Tibial nerve (tissue), 4 donors: ENCODE measurements at regions not wholly inside any gene's neighbourhood (a gene's known extent, or its start where the extent isn't known, plus 50 kb on each side); places are given as distances from the start of the nearest gene placed in this dataset.

Experiments used
- DNase-seq, 2 donors: peaks; one replicate each; pipeline ENCODE4 v3.0.0-alpha.2; 2019; ENCODE audit warnings: low spot score in 2 of 2
- H3K27ac ChIP-seq, 4 donors: fragments of 200-600 bp; sonication (generic) in 3 of 4; one replicate each; pipeline ENCODE4 v1.5.1; 2017 to 2019; ENCODE audit warnings: mild to moderate bottlenecking in 1 of 4
- H3K27me3 ChIP-seq, 2 donors: fragments of 200-600 bp; sonication (generic) in 1 of 2; one replicate each; pipeline versions ENCODE4 v1.5.1 to v1.6.0; 2017 to 2019
- H3K36me3 ChIP-seq, 3 donors: fragments of 200-600 bp; sonication (generic); one replicate each; pipeline ENCODE4 v1.5.1; 2018 to 2019
- H3K4me1 ChIP-seq, 4 donors: fragments of 200-600 bp; sonication (generic) in 3 of 4; one replicate each; pipeline ENCODE4 v1.5.1; 2017 to 2019
- H3K4me3 ChIP-seq, 4 donors: fragments of 200-600 bp; sonication (generic) in 3 of 4; one replicate each; pipeline ENCODE4 v1.5.1; 2017 to 2019; ENCODE audit warnings: mild to moderate bottlenecking in 1 of 4, moderate library complexity in 1 of 4
- H3K9me3 ChIP-seq, 4 donors: fragments of 200-600 bp; sonication (generic) in 3 of 4; one replicate each; pipeline ENCODE4 v1.5.1; 2017 to 2019
- CTCF ChIP-seq, 5 experiments: fragments of 200-600 bp in 3 of 5; fragments of 450-650 bp in 2 of 5; sonication (generic) in 3 of 5; IDR thresholded peaks; one replicate each; pipeline ENCODE4 v1.5.1; 2016 to 2019; ENCODE audit warnings: antibody characterized with exemption in 5 of 5, mild to moderate bottlenecking in 3 of 5, moderate library complexity in 2 of 5
- EP300 ChIP-seq, 2 donors: sonication (generic); formaldehyde crosslinking; IDR thresholded peaks; one replicate each; pipeline ENCODE4 v1.6.1; 2017; ENCODE audit warnings: antibody characterized with exemption in 2 of 2, mild to moderate bottlenecking in 1 of 2
- POLR2A ChIP-seq, 2 donors: fragments of 450-650 bp; IDR thresholded peaks; one replicate each; pipeline ENCODE4 v1.6.1; 2017; ENCODE audit warnings: antibody characterized with exemption in 2 of 2, mild to moderate bottlenecking in 2 of 2, moderate library complexity in 2 of 2
- WGBS, 2 donors: methylation state at CpG; one replicate each; pipeline ENCODE4 v1.1.5; 2018; 5-methylcytosine and 5-hydroxymethylcytosine counted together

- Histone ChIP-seq H3K27ac (no peak overlapping the region), H3K4me1 (no peaks in the 10 kb centered on the region), H3K36me3 (no peaks in the 10 kb centered on the region), H3K9me3 (no peaks in the 10 kb centered on the region), H3K27me3 (no peaks in the 10 kb centered on the region), H3K4me3 (no peak overlapping the region)
- 73 to 78% methylated on average over 3 of the region's 3 CpGs for WGBS, 2 donors
- TF ChIP-seq CTCF (IDR thresholded peaks at IDR 0.05) (no peak), EP300 (IDR thresholded peaks at IDR 0.05) (no peak), POLR2A (IDR thresholded peaks at IDR 0.05) (no peak)
- no peak for DNase-seq
Measured at GRCh38 chr4:184879271-184879670, 53.5 kb upstream of the ACSL1 start.

- TF ChIP-seq POLR2A (IDR thresholded peaks at IDR 0.05) = no peak
- no peak for TF ChIP-seq CTCF (IDR thresholded peaks at IDR 0.05)
- WGBS, 2 donors = 82 to 88% methylated on average over 10 of the region's 10 CpGs
Measured at GRCh38 chr4:184882276-184882675, 56.5 kb upstream of the ACSL1 start.

GRCh38 chr4:184883024-184883423, 57.3 kb upstream of the ACSL1 start:
- no peaks in the 10 kb centered on the region for H3K36me3 ChIP-seq
- TF ChIP-seq CTCF (IDR thresholded peaks at IDR 0.05) = no peak
- no peak for TF ChIP-seq EP300 (IDR thresholded peaks at IDR 0.05)
- no peak for TF ChIP-seq POLR2A (IDR thresholded peaks at IDR 0.05)
- no peaks in the 10 kb centered on the region for H3K9me3 ChIP-seq
- H3K27me3 ChIP-seq = no peaks in the 10 kb centered on the region
- DNase-seq = no peak
- no peak overlapping the region for H3K27ac ChIP-seq
- 77 to 84% methylated on average over 6 of the region's 6 CpGs for WGBS, 2 donors
- H3K4me1 ChIP-seq = no peaks in the 10 kb centered on the region
- H3K4me3 ChIP-seq = no peak overlapping the region

More at GRCh38 chr4:184882276-184882675, 56.5 kb upstream of the ACSL1 start:
- Histone ChIP-seq H3K4me3 (no peak overlapping the region), H3K4me1 (no peaks in the 10 kb centered on the region), H3K36me3 (no peaks in the 10 kb centered on the region), H3K9me3 (no peaks in the 10 kb centered on the region), H3K27ac (no peak overlapping the region), H3K27me3 (no peaks in the 10 kb centered on the region)
- no peak for DNase-seq

GRCh38 chr4:184884883-184885282, 59.1 kb upstream of the ACSL1 start:
- Histone ChIP-seq H3K4me1 (no peaks in the 10 kb centered on the region), H3K4me3 (no peak overlapping the region), H3K27me3 (no peaks in the 10 kb centered on the region), H3K9me3 (no peaks in the 10 kb centered on the region), H3K36me3 (no peaks in the 10 kb centered on the region), H3K27ac (no peak overlapping the region)
- DNase-seq = no peak
- 62 to 64% methylated on average over 5 of the region's 5 CpGs for WGBS, 2 donors
- TF ChIP-seq CTCF (IDR thresholded peaks at IDR 0.05) (no peak), EP300 (IDR thresholded peaks at IDR 0.05) (no peak), POLR2A (IDR thresholded peaks at IDR 0.05) (no peak)

GRCh38 chr4:184885602-184886001, 59.8 kb upstream of the ACSL1 start:
- no peaks in the 10 kb centered on the region for H3K9me3 ChIP-seq
- no peaks in the 10 kb centered on the region for H3K36me3 ChIP-seq
- TF ChIP-seq POLR2A (IDR thresholded peaks at IDR 0.05) = no peak
- no peak for TF ChIP-seq CTCF (IDR thresholded peaks at IDR 0.05)
- TF ChIP-seq EP300 (IDR thresholded peaks at IDR 0.05) = no peak
- no peak overlapping the region for H3K27ac ChIP-seq
- WGBS, 2 donors = 98 to 99% methylated on average over 4 of the region's 4 CpGs
- no peak overlapping the region for H3K4me3 ChIP-seq
- no peak for DNase-seq
- H3K27me3 ChIP-seq = no peaks in the 10 kb centered on the region
- no peaks in the 10 kb centered on the region for H3K4me1 ChIP-seq
